Caco-2 (cell line): ENCODE measurements at regions not wholly inside any gene's neighbourhood (a gene's known extent, or its start where the extent isn't known, plus 50 kb on each side); places are given as distances from the start of the nearest gene placed in this dataset.

Experiments used
- BruUV-seq: library from RNA; stranded (reverse); fragments of 400-500 nt; replicated peaks from 2 replicates; lab custom pipeline; 2021; lab: Mats Ljungman, UMichigan
- CTCF ChIA-PET: fragments of 300-600 bp; sonication (Branson Sonifier 250); formaldehyde crosslinking; loops from one replicate; lab custom pipeline; 2022; ENCODE audit warnings: antibody characterized with exemption; lab: Charles Lee
- POLR2A ChIA-PET: fragments of 300-600 bp; sonication (Branson Sonifier 250); formaldehyde crosslinking; loops from one replicate; lab custom pipeline; 2022; ENCODE audit warnings: antibody characterized with exemption; lab: Charles Lee
- DNase-seq, 2 experiments: peaks; one replicate each; pipeline versions ENCODE4 v3.0.0 to v3.0.0-alpha.2; 2020 to 2022
- H3K27me3 ChIP-seq: replicated peaks from 2 replicates; pipeline ENCODE4 v1.6.0; 2011; ENCODE audit warnings: low read length; ENCODE audit not compliant: control insufficient read depth, insufficient read depth
- H3K36me3 ChIP-seq: 2 replicates; pipeline ENCODE4 v1.5.1; 2011; ENCODE audit warnings: low read length; ENCODE audit not compliant: control insufficient read depth, insufficient read depth
- H3K4me1 ChIP-seq: fragments of 250-450 bp; sonication (Bioruptor Pico); 2 replicates; pipeline ENCODE4 v1.5.1; 2020; ENCODE audit warnings: mild to moderate bottlenecking
- H3K4me3 ChIP-seq: 2 replicates; pipeline ENCODE4 v1.5.1; 2011; ENCODE audit warnings: low read depth, mild to moderate bottlenecking, control low read depth, low read length
- H3K9me3 ChIP-seq: fragments of 250-450 bp; sonication (Bioruptor Pico); 2 replicates; pipeline ENCODE4 v1.5.1; 2020; ENCODE audit warnings: mild to moderate bottlenecking, moderate library complexity
- H3K27ac Mint-ChIP-seq: one replicate; pipeline ENCODE4 v1.8.0; 2022; ENCODE audit warnings: mixed read lengths; ENCODE audit not compliant: unreplicated experiment
- H3K27me3 Mint-ChIP-seq: one replicate; pipeline ENCODE4 v1.8.0; 2022; ENCODE audit warnings: mixed read lengths; ENCODE audit not compliant: insufficient read depth, unreplicated experiment
- H3K36me3 Mint-ChIP-seq: one replicate; pipeline ENCODE4 v1.8.0; 2022; ENCODE audit warnings: mild to moderate bottlenecking, mixed read lengths; ENCODE audit not compliant: insufficient read depth, unreplicated experiment
- H3K4me1 Mint-ChIP-seq: one replicate; pipeline ENCODE4 v1.8.0; 2022; ENCODE audit warnings: low read depth, mixed read lengths; ENCODE audit not compliant: unreplicated experiment
- H3K4me3 Mint-ChIP-seq: one replicate; pipeline ENCODE4 v1.8.0; 2022; ENCODE audit warnings: mild to moderate bottlenecking, moderate library complexity, mixed read lengths; ENCODE audit not compliant: unreplicated experiment
- H3K9me3 Mint-ChIP-seq: one replicate; pipeline ENCODE4 v1.8.0; 2022; ENCODE audit warnings: mixed read lengths; ENCODE audit not compliant: unreplicated experiment
- intact Hi-C: fragments of 100-400 bp; cut with micrococcal nuclease; formaldehyde crosslinking; loops from one replicate; pipeline ENCODE4 v1.10.0; 2022; ENCODE audit not compliant: unreplicated experiment
- TF ChIP-seq, protein P1 (sequence below), 2 experiments: fragments of 200-600 bp in 1 of 2; IDR thresholded peaks; 1 replicate in 1 of 2; 2 replicates in 1 of 2; pipeline versions ENCODE4 v1.5.1 to v1.8.0; 2011 to 2022; ENCODE audit warnings: antibody characterized with exemption in 1 of 2, control low read depth in 1 of 2, inconsistent platforms in 1 of 2, low read depth in 1 of 2, low read length in 1 of 2, mild to moderate bottlenecking in 1 of 2, moderate library complexity in 1 of 2; ENCODE audit not compliant: insufficient read depth in 1 of 2, severe bottlenecking in 1 of 2, unreplicated experiment in 1 of 2

DNA sequence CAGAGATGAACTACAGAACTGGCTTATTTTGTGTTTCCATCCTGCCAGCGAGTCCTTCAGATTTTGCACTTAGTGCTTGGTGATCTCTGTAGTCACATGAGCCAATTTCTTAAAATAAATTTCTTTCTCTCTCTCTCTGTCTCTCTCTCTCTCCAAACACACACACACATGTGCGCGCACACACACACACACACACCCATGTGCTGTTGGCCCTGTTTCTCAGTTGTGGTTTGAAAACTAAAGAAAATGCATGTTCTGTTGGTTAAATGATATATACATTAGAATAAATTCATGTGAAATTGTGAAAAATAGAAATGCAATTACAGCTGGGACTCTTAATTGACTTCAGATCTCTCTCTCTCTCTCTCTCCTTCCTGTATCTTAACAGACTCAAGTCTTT, 399.3 kb downstream of the FAT4 start:
- TF ChIP-seq, protein P1, sequence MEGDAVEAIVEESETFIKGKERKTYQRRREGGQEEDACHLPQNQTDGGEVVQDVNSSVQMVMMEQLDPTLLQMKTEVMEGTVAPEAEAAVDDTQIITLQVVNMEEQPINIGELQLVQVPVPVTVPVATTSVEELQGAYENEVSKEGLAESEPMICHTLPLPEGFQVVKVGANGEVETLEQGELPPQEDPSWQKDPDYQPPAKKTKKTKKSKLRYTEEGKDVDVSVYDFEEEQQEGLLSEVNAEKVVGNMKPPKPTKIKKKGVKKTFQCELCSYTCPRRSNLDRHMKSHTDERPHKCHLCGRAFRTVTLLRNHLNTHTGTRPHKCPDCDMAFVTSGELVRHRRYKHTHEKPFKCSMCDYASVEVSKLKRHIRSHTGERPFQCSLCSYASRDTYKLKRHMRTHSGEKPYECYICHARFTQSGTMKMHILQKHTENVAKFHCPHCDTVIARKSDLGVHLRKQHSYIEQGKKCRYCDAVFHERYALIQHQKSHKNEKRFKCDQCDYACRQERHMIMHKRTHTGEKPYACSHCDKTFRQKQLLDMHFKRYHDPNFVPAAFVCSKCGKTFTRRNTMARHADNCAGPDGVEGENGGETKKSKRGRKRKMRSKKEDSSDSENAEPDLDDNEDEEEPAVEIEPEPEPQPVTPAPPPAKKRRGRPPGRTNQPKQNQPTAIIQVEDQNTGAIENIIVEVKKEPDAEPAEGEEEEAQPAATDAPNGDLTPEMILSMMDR (IDR thresholded peaks at IDR 0.05; ENCODE audit: insufficient read depth in 1 of 2, low read depth in 1 of 2, low read length in 1 of 2, severe bottlenecking in 1 of 2, unreplicated experiment in 1 of 2): no peak
- Histone ChIP-seq H3K9me3 (no peaks in the 10 kb centered on the region), H3K4me3 (no peak overlapping the region), H3K4me1 (no peaks in the 10 kb centered on the region), H3K27me3 (no peaks in the 10 kb centered on the region), H3K36me3 (no peaks in the 10 kb centered on the region)
- Mint-ChIP-seq H3K4me1 (no peaks in the 10 kb centered on the region), H3K27me3 (no peaks in the 10 kb centered on the region), H3K36me3 (no peaks in the 10 kb centered on the region), H3K4me3 (no peak overlapping the region), H3K9me3 (no peaks in the 10 kb centered on the region), H3K27ac (no peak overlapping the region)
- ChIA-PET CTCF (no interaction called here), POLR2A (no interaction called here)
- no peak for DNase-seq
- intact Hi-C loops: no loop called here
- no TSS peak for BruUV-seq

DNA sequence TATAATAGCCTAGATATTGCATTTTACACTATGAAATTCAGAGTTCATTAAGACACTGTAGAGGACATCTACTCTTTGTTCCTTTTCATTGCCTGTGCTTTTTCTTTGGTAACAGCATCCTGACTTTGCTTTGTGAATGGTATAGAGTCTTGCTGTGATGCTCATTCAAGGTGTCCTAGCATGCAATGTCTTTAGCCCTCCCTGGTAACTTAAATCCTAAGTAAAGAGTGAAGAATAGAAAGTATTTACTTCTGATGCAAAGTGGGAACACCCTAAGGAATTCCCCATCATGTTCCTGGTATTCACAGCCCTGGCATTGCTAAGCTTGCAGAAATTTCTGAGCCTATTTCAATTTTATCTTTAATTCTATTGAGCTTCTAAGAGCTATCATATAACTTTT, 400.1 kb downstream of the FAT4 start:
- no peaks in the 10 kb centered on the region for H3K4me1 ChIP-seq
- no peak for DNase-seq
- H3K36me3 ChIP-seq: no peaks in the 10 kb centered on the region
- TF ChIP-seq, protein P1 (IDR thresholded peaks at IDR 0.05; ENCODE audit: insufficient read depth in 1 of 2, low read depth in 1 of 2, low read length in 1 of 2, severe bottlenecking in 1 of 2, unreplicated experiment in 1 of 2): no peak
- ChIA-PET CTCF (no interaction called here), POLR2A (no interaction called here)
- intact Hi-C loops: no loop called here
- no peaks in the 10 kb centered on the region for H3K9me3 Mint-ChIP-seq
- H3K36me3 Mint-ChIP-seq: no peaks in the 10 kb centered on the region
- no peaks in the 10 kb centered on the region for H3K27me3 Mint-ChIP-seq
- H3K9me3 ChIP-seq: no peaks in the 10 kb centered on the region
- H3K4me3 ChIP-seq: no peak overlapping the region
- H3K4me1 Mint-ChIP-seq: no peaks in the 10 kb centered on the region
- BruUV-seq: no TSS peak
- no peaks in the 10 kb centered on the region for H3K27me3 ChIP-seq
- no peak overlapping the region for H3K4me3 Mint-ChIP-seq
- no peak overlapping the region for H3K27ac Mint-ChIP-seq

DNA sequence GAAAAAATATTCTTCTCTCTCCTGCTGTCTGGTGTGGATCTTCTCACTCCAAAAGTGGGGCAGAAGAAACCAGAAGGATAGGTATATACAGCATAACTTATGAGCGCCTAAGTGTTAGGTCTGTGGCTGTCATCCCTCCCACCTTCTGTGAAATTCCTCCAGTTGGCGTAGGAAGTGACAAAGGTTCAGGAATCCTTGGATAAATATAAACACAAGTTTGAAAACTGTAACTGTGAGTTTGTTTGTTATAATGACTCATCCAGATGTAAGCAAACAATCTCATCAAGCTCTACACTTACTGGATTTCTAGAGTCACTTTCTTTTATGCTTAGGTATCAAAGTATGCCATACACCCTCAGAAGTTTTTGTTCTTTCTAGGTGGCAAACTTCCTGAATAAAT, 405.2 kb downstream of the FAT4 start:
- Histone ChIP-seq H3K9me3 (no peaks in the 10 kb centered on the region), H3K4me3 (no peak overlapping the region), H3K27me3 (no peaks in the 10 kb centered on the region), H3K36me3 (no peaks in the 10 kb centered on the region), H3K4me1 (no peaks in the 10 kb centered on the region)
- Mint-ChIP-seq H3K4me3 (no peak overlapping the region), H3K27me3 (no peaks in the 10 kb centered on the region), H3K27ac (no peak overlapping the region), H3K9me3 (no peaks in the 10 kb centered on the region), H3K4me1 (no peaks in the 10 kb centered on the region), H3K36me3 (no peaks in the 10 kb centered on the region)
- no peak for DNase-seq
- intact Hi-C loops: no loop called here
- TF ChIP-seq, protein P1 (IDR thresholded peaks at IDR 0.05; ENCODE audit: insufficient read depth in 1 of 2, low read depth in 1 of 2, low read length in 1 of 2, severe bottlenecking in 1 of 2, unreplicated experiment in 1 of 2): no peak
- ChIA-PET POLR2A (no interaction called here), CTCF (interaction anchor here (0.6 kb wide), 1 partner anchor 67 kb away, joined by 3 read pairs; no protein-coding TSS in a partner anchor)
- no TSS peak for BruUV-seq
